PC-3 (cell line): ENCODE measurements at regions not wholly inside any gene's neighbourhood (a gene's known extent, or its start where the extent isn't known, plus 50 kb on each side); places are given as distances from the start of the nearest gene placed in this dataset.

Experiments
- ATAC-seq: fragments of 200-7000 bp; cut with Tn5 transposase; 2 replicates; pipeline ENCODE4 v1.9.1; 2020; ENCODE audit warnings: mild to moderate bottlenecking, moderate library complexity
- BruUV-seq: library from RNA; stranded (reverse); fragments of 400-500 nt; replicated peaks from 2 replicates; lab custom pipeline; 2021; lab: Mats Ljungman, UMichigan
- CTCF ChIA-PET: fragments of 300-600 bp; sonication (Branson Sonifier 250); formaldehyde crosslinking; loops from one replicate; lab custom pipeline; 2022; ENCODE audit warnings: antibody characterized with exemption; lab: Charles Lee
- POLR2A ChIA-PET: fragments of 300-600 bp; sonication (Branson Sonifier 250); formaldehyde crosslinking; loops from one replicate; lab custom pipeline; 2022; ENCODE audit warnings: antibody characterized with exemption; ENCODE audit not compliant: unreplicated experiment; lab: Charles Lee
- DNase-seq: peaks from one replicate; pipeline ENCODE4 v3.0.0-alpha.2; 2015
- H2AFZ ChIP-seq: fragments of 300-600 bp; sonication (generic); 2 replicates; pipeline ENCODE4 v1.6.0; 2016; ENCODE audit warnings: antibody characterized with exemption, low read length
- H3F3A ChIP-seq: fragments of 300-600 bp; sonication (generic); one replicate; pipeline ENCODE4 v1.6.0; 2017; ENCODE audit warnings: antibody characterized with exemption, low read length, control low read depth, mild to moderate bottlenecking; ENCODE audit not compliant: unreplicated experiment
- H3K27ac ChIP-seq: fragments of 300-600 bp; sonication (generic); 2 replicates; pipeline ENCODE4 v1.5.1; 2016; ENCODE audit warnings: mild to moderate bottlenecking, low read length
- H3K27me3 ChIP-seq: fragments of 300-600 bp; sonication (generic); 2 replicates; pipeline ENCODE4 v1.6.1; 2016; ENCODE audit warnings: low read length, mixed read lengths
- H3K36me3 ChIP-seq: fragments of 300-600 bp; sonication (generic); 2 replicates; pipeline ENCODE4 v1.6.1; 2016; ENCODE audit warnings: low read depth, mixed run types, low read length, mixed read lengths
- H3K4me1 ChIP-seq: fragments of 300-600 bp; sonication (generic); 2 replicates; pipeline ENCODE4 v1.5.1; 2016; ENCODE audit warnings: low read length; ENCODE audit not compliant: insufficient read depth
- H3K4me2 ChIP-seq: fragments of 300-600 bp; sonication (generic); 2 replicates; pipeline ENCODE4 v1.6.0; 2016; ENCODE audit warnings: low read length
- H3K4me3 ChIP-seq: fragments of 300-600 bp; sonication (generic); 2 replicates; pipeline ENCODE4 v1.5.1; 2016; ENCODE audit warnings: mild to moderate bottlenecking, low read length, mixed read lengths
- H3K79me2 ChIP-seq: fragments of 300-600 bp; sonication (generic); 2 replicates; pipeline ENCODE4 v1.6.1; 2017; ENCODE audit warnings: low read length, mixed read lengths
- H3K9ac ChIP-seq: fragments of 300-600 bp; sonication (generic); 2 replicates; pipeline ENCODE4 v1.6.0; 2016; ENCODE audit warnings: mild to moderate bottlenecking, low read length
- H3K9me2 ChIP-seq: fragments of 300-600 bp; sonication (generic); replicated peaks from 2 replicates; pipeline ENCODE4 v1.6.1; 2016; ENCODE audit warnings: mixed run types, low read length, mixed read lengths
- H3K9me3 ChIP-seq: fragments of 300-600 bp; sonication (generic); 2 replicates; pipeline ENCODE4 v1.6.1; 2016; ENCODE audit warnings: low read length, mixed read lengths
- H4K20me1 ChIP-seq: fragments of 300-600 bp; sonication (generic); 2 replicates; pipeline ENCODE4 v1.6.1; 2016; ENCODE audit warnings: low read length, mixed read lengths
- EZH2 ChIP-seq: fragments of 300-600 bp; sonication (generic); IDR thresholded peaks from one replicate; pipeline ENCODE4 v1.6.1; 2017; ENCODE audit warnings: antibody characterized with exemption, mild to moderate bottlenecking, low read length; ENCODE audit not compliant: unreplicated experiment
- EZH2phosphoT487 ChIP-seq: fragments of 300-600 bp; sonication (generic); IDR thresholded peaks from 2 replicates; pipeline ENCODE4 v1.6.1; 2018; ENCODE audit warnings: mild to moderate bottlenecking, antibody characterized with exemption, low read length, borderline replicate concordance
- intact Hi-C: fragments of 100-400 bp; cut with micrococcal nuclease; formaldehyde crosslinking; loops from 2 replicates; pipeline ENCODE4 v1.9.0; 2023
- TF ChIP-seq, protein P1 (sequence below): fragments of 300-600 bp; sonication (generic); conservative IDR thresholded peaks from 2 replicates; pipeline ENCODE4 v1.5.1; 2017; ENCODE audit warnings: antibody characterized with exemption, low read depth, mild to moderate bottlenecking, low read length

DNA sequence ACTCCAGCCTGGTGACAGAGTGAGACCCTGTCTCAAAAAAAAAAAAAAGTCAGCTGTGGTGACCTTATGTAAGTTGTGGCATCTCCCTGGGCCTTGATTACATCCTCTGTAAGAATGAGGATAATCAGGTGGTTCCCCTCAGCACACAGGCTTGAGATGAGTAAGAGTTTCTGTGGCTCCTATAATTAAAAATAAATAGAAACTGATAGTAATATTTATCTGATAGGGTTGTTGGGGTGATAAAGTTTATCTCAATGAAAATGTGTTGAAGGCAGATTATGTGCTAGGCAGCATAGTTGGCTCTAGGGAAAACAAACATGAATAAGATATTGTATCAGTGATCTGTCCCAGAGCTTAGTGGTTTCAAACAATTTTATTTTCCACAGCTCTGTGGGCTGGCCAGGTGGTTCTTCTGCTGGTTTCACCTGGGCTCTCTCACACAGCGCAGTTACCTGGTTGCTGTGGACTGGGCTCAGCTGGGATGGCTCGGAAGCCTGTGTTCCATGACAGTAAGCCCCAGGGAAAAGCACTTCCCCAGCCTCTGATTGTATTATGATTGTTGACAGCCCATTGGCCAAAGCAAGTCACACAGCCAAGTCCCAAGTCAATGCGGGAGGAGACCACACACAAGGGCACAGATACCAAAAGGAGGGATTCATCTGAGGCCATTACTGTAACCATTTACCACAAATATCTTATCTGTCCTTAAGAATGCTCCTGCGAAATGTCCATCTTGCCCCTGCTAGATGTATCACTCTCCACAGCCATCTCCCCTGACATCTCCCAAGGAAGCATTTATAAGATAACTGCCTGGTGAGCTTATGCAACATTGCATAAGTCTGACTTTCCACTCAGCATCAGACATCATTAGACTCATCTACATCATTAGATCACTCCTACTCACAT, 151.7 kb downstream of the NUAK1 start:
- Histone ChIP-seq H3K4me1 (no peaks in the 10 kb centered on the region), H2AFZ (no peak overlapping the region), H3K27ac (no peak overlapping the region), H3K79me2 (no peaks in the 10 kb centered on the region), H3F3A (no peaks in the 10 kb centered on the region), H4K20me1 (no peaks in the 10 kb centered on the region), H3K27me3 (peaks cover 4% of the 10 kb centered on the region; the same call in 1 of the 2 replicates), H3K4me3 (no peak overlapping the region), H3K9me3 (no peaks in the 10 kb centered on the region), H3K36me3 (no peaks in the 10 kb centered on the region), H3K4me2 (no peak overlapping the region), H3K9me2 (no peaks in the 10 kb centered on the region), H3K9ac (no peak overlapping the region)
- ATAC-seq (no peak), DNase-seq (no peak)
- TF ChIP-seq, protein P1, sequence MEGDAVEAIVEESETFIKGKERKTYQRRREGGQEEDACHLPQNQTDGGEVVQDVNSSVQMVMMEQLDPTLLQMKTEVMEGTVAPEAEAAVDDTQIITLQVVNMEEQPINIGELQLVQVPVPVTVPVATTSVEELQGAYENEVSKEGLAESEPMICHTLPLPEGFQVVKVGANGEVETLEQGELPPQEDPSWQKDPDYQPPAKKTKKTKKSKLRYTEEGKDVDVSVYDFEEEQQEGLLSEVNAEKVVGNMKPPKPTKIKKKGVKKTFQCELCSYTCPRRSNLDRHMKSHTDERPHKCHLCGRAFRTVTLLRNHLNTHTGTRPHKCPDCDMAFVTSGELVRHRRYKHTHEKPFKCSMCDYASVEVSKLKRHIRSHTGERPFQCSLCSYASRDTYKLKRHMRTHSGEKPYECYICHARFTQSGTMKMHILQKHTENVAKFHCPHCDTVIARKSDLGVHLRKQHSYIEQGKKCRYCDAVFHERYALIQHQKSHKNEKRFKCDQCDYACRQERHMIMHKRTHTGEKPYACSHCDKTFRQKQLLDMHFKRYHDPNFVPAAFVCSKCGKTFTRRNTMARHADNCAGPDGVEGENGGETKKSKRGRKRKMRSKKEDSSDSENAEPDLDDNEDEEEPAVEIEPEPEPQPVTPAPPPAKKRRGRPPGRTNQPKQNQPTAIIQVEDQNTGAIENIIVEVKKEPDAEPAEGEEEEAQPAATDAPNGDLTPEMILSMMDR = no peak
- TF ChIP-seq EZH2phosphoT487 = no peak
- no peak for TF ChIP-seq EZH2
- BruUV-seq = no TSS peak
- intact Hi-C loops = no loop called here
- POLR2A ChIA-PET = no interaction called here
- CTCF ChIA-PET = no interaction called here

DNA sequence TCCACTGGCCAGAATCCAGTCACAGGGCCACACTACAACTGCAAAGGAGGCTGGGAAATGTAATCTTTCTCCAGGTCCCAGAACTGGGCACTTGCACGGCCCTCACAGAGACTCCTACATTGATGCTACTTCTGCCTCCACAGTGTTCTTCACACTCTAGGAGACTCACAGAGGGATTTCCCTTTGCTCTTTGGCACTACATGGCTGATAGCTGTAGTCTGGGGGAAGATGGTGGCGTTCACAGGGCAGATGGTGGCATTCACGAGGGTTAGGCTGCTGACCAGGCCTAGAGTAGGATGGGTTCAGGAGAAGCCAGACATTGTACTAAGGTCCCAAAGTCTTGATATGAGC, 151.1 kb downstream of the NUAK1 start:
- TF ChIP-seq EZH2phosphoT487 (no peak), EZH2 (no peak)
- TF ChIP-seq, protein P1 = no peak
- H3K4me2 ChIP-seq = no peak overlapping the region
- DNase-seq (no peak), ATAC-seq (no peak)
- peaks cover 10% of the 10 kb centered on the region for H3K27me3 ChIP-seq
- no peak overlapping the region for H3K9ac ChIP-seq
- H3K9me2 ChIP-seq = no peaks in the 10 kb centered on the region
- H3K4me1 ChIP-seq = no peaks in the 10 kb centered on the region
- H3F3A ChIP-seq = no peaks in the 10 kb centered on the region
- H3K9me3 ChIP-seq = no peaks in the 10 kb centered on the region
- ChIA-PET POLR2A (no interaction called here), CTCF (no interaction called here)
- intact Hi-C loops = no loop called here
- BruUV-seq = no TSS peak
- H2AFZ ChIP-seq = no peak overlapping the region
- no peak overlapping the region for H3K4me3 ChIP-seq
- H3K36me3 ChIP-seq = no peaks in the 10 kb centered on the region
- H3K79me2 ChIP-seq = no peaks in the 10 kb centered on the region
- no peak overlapping the region for H3K27ac ChIP-seq
- no peaks in the 10 kb centered on the region for H4K20me1 ChIP-seq
